HCT116 (cell line): ENCODE measurements at regions not wholly inside any gene's neighbourhood (a gene's known extent, or its start where the extent isn't known, plus 50 kb on each side); places are given as distances from the start of the nearest gene placed in this dataset.

ENCODE experiments used
- ATAC-seq: fragments of 200-7000 bp; cut with Tn5 transposase; 2 replicates; pipeline ENCODE4 v1.9.1; 2020; ENCODE audit warnings: mild to moderate bottlenecking, moderate library complexity
- BruUV-seq: library from RNA; stranded (reverse); fragments of 400-500 nt; replicated peaks from 2 replicates; lab custom pipeline; 2021; lab: Mats Ljungman, UMichigan
- CTCF ChIA-PET: fragments of 300-600 bp; sonication (Branson Sonifier 250); formaldehyde crosslinking; loops from one replicate; lab custom pipeline; 2021; ENCODE audit warnings: antibody characterized with exemption; lab: Charles Lee
- POLR2A ChIA-PET: fragments of 300-600, 350-600 bp; sonication (Branson Sonifier 250); formaldehyde crosslinking; loops from one replicate; lab custom pipeline; 2021; ENCODE audit warnings: antibody characterized with exemption; lab: Charles Lee
- RAD21 ChIA-PET, 2 experiments: fragments of 300-600 bp; sonication (Branson Sonifier 250); formaldehyde crosslinking; loops; one replicate each; lab custom pipeline; 2023; ENCODE audit warnings: low total read pairs in 2 of 2; ENCODE audit not compliant: uncharacterized antibody in 2 of 2, unreplicated experiment in 2 of 2, low non-redundant PET in 1 of 2; lab: Charles Lee
- DNase-seq: peaks from one replicate; pipeline ENCODE4 v3.0.0-alpha.2; 2010; ENCODE audit warnings: low read depth, low spot score
- H2AFZ ChIP-seq: fragments of 200-600 bp; shearing (Covaris generic), sonication (generic); 2 replicates; pipeline ENCODE4 v1.6.1; 2017; ENCODE audit warnings: low read depth, mixed run types, mixed read lengths, antibody characterized with exemption, low read length; ENCODE audit not compliant: poor library complexity, severe bottlenecking
- H3K27ac ChIP-seq: 2 replicates; pipeline ENCODE4 v1.5.1; 2012; ENCODE audit warnings: low read depth, low read length
- H3K27me3 ChIP-seq: fragments of 200-600 bp; sonication (generic); 2 replicates; pipeline ENCODE4 v1.6.1; 2016; ENCODE audit warnings: mixed run types, low read length, mixed read lengths; ENCODE audit not compliant: insufficient read depth
- H3K36me3 ChIP-seq, 2 experiments: fragments of 200-500 bp in 1 of 2; fragments of 200-600 bp in 1 of 2; sonication (Bioruptor generic) in 1 of 2; sonication (generic) in 1 of 2; 2 replicates each; pipeline versions ENCODE4 v1.5.1 to v1.6.1; 2014 to 2016; ENCODE audit warnings: low read length in 2 of 2, inconsistent platforms in 1 of 2, mixed read lengths in 1 of 2, mixed run types in 1 of 2; ENCODE audit not compliant: insufficient read depth in 2 of 2, control insufficient read depth in 1 of 2
- H3K4me1 ChIP-seq, 2 experiments: fragments of 200-600 bp in 1 of 2; sonication (generic) in 1 of 2; 2 replicates each; pipeline versions ENCODE4 v1.5.1 to v1.6.1; 2012 to 2017; ENCODE audit warnings: low read length in 2 of 2, inconsistent platforms in 1 of 2, mild to moderate bottlenecking in 1 of 2, mixed read lengths in 1 of 2, mixed run types in 1 of 2, moderate library complexity in 1 of 2; ENCODE audit not compliant: insufficient read depth in 2 of 2, control insufficient read depth in 1 of 2
- H3K4me2 ChIP-seq: fragments of 200-600 bp; sonication (generic); 2 replicates; pipeline ENCODE4 v1.6.1; 2017; ENCODE audit warnings: mixed run types, low read length, mixed read lengths
- H3K4me3 ChIP-seq, 2 experiments: fragments of 200-600 bp in 1 of 2; sonication (generic) in 1 of 2; replicated peaks in 1 of 2; 2 replicates each; pipeline ENCODE4 v1.5.1; 2011 to 2016; ENCODE audit warnings: low read length in 2 of 2, control low read depth in 1 of 2, low read depth in 1 of 2, mild to moderate bottlenecking in 1 of 2, mixed read lengths in 1 of 2, mixed run types in 1 of 2
- H3K79me2 ChIP-seq: fragments of 200-600 bp; sonication (generic); 2 replicates; pipeline ENCODE4 v1.6.1; 2017; ENCODE audit warnings: mild to moderate bottlenecking, mixed run types, low read length, moderate library complexity, mixed read lengths; ENCODE audit not compliant: insufficient read depth
- H3K9ac ChIP-seq: fragments of 200-600 bp; sonication (generic); 2 replicates; pipeline ENCODE4 v1.6.1; 2016; ENCODE audit warnings: low read length, mixed read lengths
- H3K9me2 ChIP-seq: fragments of 200-600 bp; sonication (generic), shearing (Covaris generic); 2 replicates; pipeline ENCODE4 v1.6.1; 2017; ENCODE audit warnings: mixed run types, mild to moderate bottlenecking, moderate library complexity; ENCODE audit not compliant: insufficient read depth
- H3K9me3 ChIP-seq, 2 experiments: fragments of 200-500 bp in 1 of 2; fragments of 200-600 bp in 1 of 2; sonication (Bioruptor generic) in 1 of 2; sonication (generic) in 1 of 2; 2 replicates each; pipeline ENCODE4 v1.6.1; 2014 to 2017; ENCODE audit warnings: low read length in 2 of 2, mixed read lengths in 2 of 2, inconsistent platforms in 1 of 2, low read depth in 1 of 2, mild to moderate bottlenecking in 1 of 2, mixed run types in 1 of 2, moderate library complexity in 1 of 2; ENCODE audit not compliant: control insufficient read depth in 1 of 2, insufficient read depth in 1 of 2
- H4K20me1 ChIP-seq: fragments of 200-600 bp; sonication (generic), shearing (Covaris generic); 2 replicates; pipeline ENCODE4 v1.6.1; 2017; ENCODE audit warnings: mixed run types, mild to moderate bottlenecking, moderate library complexity; ENCODE audit not compliant: insufficient read depth
- CEBPB ChIP-seq: IDR thresholded peaks from 2 replicates; pipeline ENCODE4 v1.6.1; 2012; ENCODE audit warnings: low read depth
- EGR1 ChIP-seq: IDR thresholded peaks from 2 replicates; pipeline ENCODE4 v1.6.1; 2012; ENCODE audit warnings: low read depth
- ELF1 ChIP-seq: IDR thresholded peaks from 2 replicates; pipeline ENCODE4 v1.6.1; 2012; ENCODE audit warnings: low read depth, borderline replicate concordance
- JUND ChIP-seq: IDR thresholded peaks from 2 replicates; pipeline ENCODE4 v1.6.1; 2012
- POLR2A ChIP-seq: IDR thresholded peaks from 2 replicates; pipeline ENCODE4 v1.7.0; 2011; ENCODE audit warnings: borderline replicate concordance; ENCODE audit not compliant: insufficient read depth, insufficient read length; ENCODE audit errors: extremely low read depth
- TCF7L2 ChIP-seq: IDR thresholded peaks from 2 replicates; pipeline ENCODE4 v1.7.0; 2011; ENCODE audit warnings: borderline replicate concordance, inconsistent platforms; ENCODE audit not compliant: insufficient read depth, insufficient read length; ENCODE audit errors: extremely low read depth
- YY1 ChIP-seq: IDR thresholded peaks from 2 replicates; pipeline ENCODE4 v1.6.1; 2011; ENCODE audit warnings: low read length, low read depth, moderate library complexity, mild to moderate bottlenecking; ENCODE audit not compliant: insufficient replicate concordance; ENCODE audit errors: extremely low read depth
- ZFX ChIP-seq: fragments of 450-650 bp; IDR thresholded peaks from 2 replicates; pipeline ENCODE4 v1.6.1; 2017
- ZNF274 ChIP-seq: fragments of 200-500 bp; sonication (Bioruptor generic); IDR thresholded peaks from 2 replicates; pipeline ENCODE4 v1.6.1; 2014; ENCODE audit warnings: mild to moderate bottlenecking, low read depth, low read length, inconsistent platforms
- intact Hi-C: fragments of 100-400 bp; cut with micrococcal nuclease; formaldehyde crosslinking; loops from 2 replicates; pipeline ENCODE4 v1.10.0; 2022
- TF ChIP-seq, protein P1 (sequence below): IDR thresholded peaks from 2 replicates; pipeline ENCODE4 v1.6.1; 2012
- TF ChIP-seq, protein P2 (sequence below), 3 experiments: fragments of 200-600 bp in 1 of 3; sonication (generic) in 1 of 3; IDR thresholded peaks in 2 of 3; conservative IDR thresholded peaks in 1 of 3; 2 replicates each; pipeline ENCODE4 v1.5.1; 2012 to 2017; ENCODE audit warnings: low read depth in 2 of 3, low read length in 2 of 3, antibody characterized with exemption in 1 of 3, borderline replicate concordance in 1 of 3, control low read depth in 1 of 3, mild to moderate bottlenecking in 1 of 3, mixed read lengths in 1 of 3, mixed run types in 1 of 3, moderate library complexity in 1 of 3; ENCODE audit not compliant: insufficient read depth in 1 of 3
- TF ChIP-seq, protein P3 (sequence below): IDR thresholded peaks from 2 replicates; pipeline ENCODE4 v1.6.1; 2012; ENCODE audit warnings: low read depth

DNA sequence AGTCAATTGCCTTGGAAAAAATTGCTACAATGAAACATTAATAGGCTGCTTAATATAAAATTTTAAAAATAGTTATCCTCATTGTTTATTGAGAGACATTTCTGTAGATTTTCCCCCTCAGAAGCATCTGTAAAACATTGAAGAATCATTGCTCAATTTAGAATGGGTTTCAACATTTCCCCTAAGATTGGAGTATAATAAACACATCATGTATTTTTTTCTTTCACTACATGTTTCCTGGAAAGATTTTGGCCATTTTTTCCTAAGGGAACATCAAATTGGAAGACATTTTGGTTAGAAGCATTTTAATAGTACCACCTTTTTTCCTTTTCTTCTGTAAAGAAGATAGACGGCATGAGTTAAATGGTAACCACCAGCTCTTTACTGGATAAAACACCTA, 443.2 kb upstream of the SPHKAP start:
- Histone ChIP-seq H4K20me1 (no peaks in the 10 kb centered on the region), H3K9me3 (no peaks in the 10 kb centered on the region), H3K4me1 (no peaks in the 10 kb centered on the region), H3K4me3 (no peak overlapping the region), H3K27me3 (no peaks in the 10 kb centered on the region), H3K27ac (no peak overlapping the region), H3K36me3 (no peaks in the 10 kb centered on the region), H3K9ac (no peak overlapping the region), H2AFZ (no peak overlapping the region), H3K9me2 (no peaks in the 10 kb centered on the region), H3K79me2 (no peaks in the 10 kb centered on the region), H3K4me2 (no peak overlapping the region)
- ChIA-PET CTCF (no interaction called here), RAD21 (no interaction called here), POLR2A (no interaction called here)
- TF ChIP-seq, protein P1, sequence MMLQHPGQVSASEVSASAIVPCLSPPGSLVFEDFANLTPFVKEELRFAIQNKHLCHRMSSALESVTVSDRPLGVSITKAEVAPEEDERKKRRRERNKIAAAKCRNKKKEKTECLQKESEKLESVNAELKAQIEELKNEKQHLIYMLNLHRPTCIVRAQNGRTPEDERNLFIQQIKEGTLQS = no peak
- TF ChIP-seq ZNF274 (no peak), ZFX (no peak)
- TF ChIP-seq, protein P2, sequence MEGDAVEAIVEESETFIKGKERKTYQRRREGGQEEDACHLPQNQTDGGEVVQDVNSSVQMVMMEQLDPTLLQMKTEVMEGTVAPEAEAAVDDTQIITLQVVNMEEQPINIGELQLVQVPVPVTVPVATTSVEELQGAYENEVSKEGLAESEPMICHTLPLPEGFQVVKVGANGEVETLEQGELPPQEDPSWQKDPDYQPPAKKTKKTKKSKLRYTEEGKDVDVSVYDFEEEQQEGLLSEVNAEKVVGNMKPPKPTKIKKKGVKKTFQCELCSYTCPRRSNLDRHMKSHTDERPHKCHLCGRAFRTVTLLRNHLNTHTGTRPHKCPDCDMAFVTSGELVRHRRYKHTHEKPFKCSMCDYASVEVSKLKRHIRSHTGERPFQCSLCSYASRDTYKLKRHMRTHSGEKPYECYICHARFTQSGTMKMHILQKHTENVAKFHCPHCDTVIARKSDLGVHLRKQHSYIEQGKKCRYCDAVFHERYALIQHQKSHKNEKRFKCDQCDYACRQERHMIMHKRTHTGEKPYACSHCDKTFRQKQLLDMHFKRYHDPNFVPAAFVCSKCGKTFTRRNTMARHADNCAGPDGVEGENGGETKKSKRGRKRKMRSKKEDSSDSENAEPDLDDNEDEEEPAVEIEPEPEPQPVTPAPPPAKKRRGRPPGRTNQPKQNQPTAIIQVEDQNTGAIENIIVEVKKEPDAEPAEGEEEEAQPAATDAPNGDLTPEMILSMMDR (IDR thresholded peaks at IDR 0.05 in 2 of 3, conservative IDR thresholded peaks at IDR 0.05 in 1 of 3; ENCODE audit: borderline replicate concordance in 1 of 3, insufficient read depth in 1 of 3, low read depth in 2 of 3, low read length in 2 of 3) = no peak
- intact Hi-C loops = no loop called here
- BruUV-seq = no TSS peak
- no peak for DNase-seq
- ATAC-seq = no peak

DNA sequence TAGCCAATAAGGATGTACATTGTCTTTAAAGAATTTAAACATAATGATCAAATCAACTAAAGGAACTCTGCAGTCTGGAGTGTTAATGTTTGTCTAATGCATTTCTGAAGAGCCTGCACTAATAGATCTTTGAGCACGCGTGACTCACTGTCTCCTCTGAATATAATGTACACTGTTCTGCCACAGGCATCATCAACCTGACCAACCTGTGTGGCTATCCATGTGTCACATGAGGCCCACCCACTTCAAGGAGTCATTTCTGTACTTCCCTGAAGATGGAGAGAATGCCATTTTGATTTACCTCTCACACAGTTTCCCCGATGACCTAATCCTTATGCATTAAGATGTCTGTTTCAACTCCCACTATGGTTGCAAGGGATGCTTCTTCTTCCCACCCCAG, 434.0 kb upstream of the SPHKAP start:
- H2AFZ ChIP-seq = no peak overlapping the region
- no peaks in the 10 kb centered on the region for H3K4me1 ChIP-seq
- intact Hi-C loops = no loop called here
- ATAC-seq = no peak
- RAD21 ChIA-PET = no interaction called here
- no peak overlapping the region for H3K9ac ChIP-seq
- H4K20me1 ChIP-seq = no peaks in the 10 kb centered on the region
- BruUV-seq = no TSS peak
- no peaks in the 10 kb centered on the region for H3K9me3 ChIP-seq
- no peak overlapping the region for H3K4me2 ChIP-seq
- POLR2A ChIA-PET = no interaction called here
- H3K36me3 ChIP-seq = no peaks in the 10 kb centered on the region
- H3K4me3 ChIP-seq = no peak overlapping the region
- no peaks in the 10 kb centered on the region for H3K9me2 ChIP-seq
- no peak overlapping the region for H3K27ac ChIP-seq
- CTCF ChIA-PET = no interaction called here
- TF ChIP-seq, protein P3, sequence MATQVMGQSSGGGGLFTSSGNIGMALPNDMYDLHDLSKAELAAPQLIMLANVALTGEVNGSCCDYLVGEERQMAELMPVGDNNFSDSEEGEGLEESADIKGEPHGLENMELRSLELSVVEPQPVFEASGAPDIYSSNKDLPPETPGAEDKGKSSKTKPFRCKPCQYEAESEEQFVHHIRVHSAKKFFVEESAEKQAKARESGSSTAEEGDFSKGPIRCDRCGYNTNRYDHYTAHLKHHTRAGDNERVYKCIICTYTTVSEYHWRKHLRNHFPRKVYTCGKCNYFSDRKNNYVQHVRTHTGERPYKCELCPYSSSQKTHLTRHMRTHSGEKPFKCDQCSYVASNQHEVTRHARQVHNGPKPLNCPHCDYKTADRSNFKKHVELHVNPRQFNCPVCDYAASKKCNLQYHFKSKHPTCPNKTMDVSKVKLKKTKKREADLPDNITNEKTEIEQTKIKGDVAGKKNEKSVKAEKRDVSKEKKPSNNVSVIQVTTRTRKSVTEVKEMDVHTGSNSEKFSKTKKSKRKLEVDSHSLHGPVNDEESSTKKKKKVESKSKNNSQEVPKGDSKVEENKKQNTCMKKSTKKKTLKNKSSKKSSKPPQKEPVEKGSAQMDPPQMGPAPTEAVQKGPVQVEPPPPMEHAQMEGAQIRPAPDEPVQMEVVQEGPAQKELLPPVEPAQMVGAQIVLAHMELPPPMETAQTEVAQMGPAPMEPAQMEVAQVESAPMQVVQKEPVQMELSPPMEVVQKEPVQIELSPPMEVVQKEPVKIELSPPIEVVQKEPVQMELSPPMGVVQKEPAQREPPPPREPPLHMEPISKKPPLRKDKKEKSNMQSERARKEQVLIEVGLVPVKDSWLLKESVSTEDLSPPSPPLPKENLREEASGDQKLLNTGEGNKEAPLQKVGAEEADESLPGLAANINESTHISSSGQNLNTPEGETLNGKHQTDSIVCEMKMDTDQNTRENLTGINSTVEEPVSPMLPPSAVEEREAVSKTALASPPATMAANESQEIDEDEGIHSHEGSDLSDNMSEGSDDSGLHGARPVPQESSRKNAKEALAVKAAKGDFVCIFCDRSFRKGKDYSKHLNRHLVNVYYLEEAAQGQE = no peak
- TF ChIP-seq JUND (no peak), POLR2A (no peak), TCF7L2 (no peak), CEBPB (no peak), YY1 (no peak), EGR1 (no peak), ELF1 (no peak)
- DNase-seq = no peak
- no peaks in the 10 kb centered on the region for H3K79me2 ChIP-seq
- no peaks in the 10 kb centered on the region for H3K27me3 ChIP-seq
